Natural killer cell treated with Interleukin-12 subunit alpha and Interleukin-12 subunit beta and Interleukin-15 and Interleukin-18, amount 100 ng/mL, for 72 hours (primary cell): ENCODE measurements at regions not wholly inside any gene's neighbourhood (a gene's known extent, or its start where the extent isn't known, plus 50 kb on each side); places are given as distances from the start of the nearest gene placed in this dataset.
A peak's percentile ranks its signal among the peaks of the same experiment; 100 is the strongest.
"Not testable (repeated sequence)": the region's sequence is repeated elsewhere in the genome, so short reads cannot be mapped to it uniquely, and the experiment has no call there.

Experiments used
- ATAC-seq, 2 donors: fragments of 150-1000 bp; cut with Tn5 transposase in 1 of 2; sonication (Bioruptor Pico), chemical (Tn5 transposase) in 1 of 2; 2 replicates each; pipeline ENCODE4 v1.10.0; 2021
- DNase-seq: peaks from one replicate; pipeline ENCODE4 v3.0.0; 2022; ENCODE audit warnings: low spot score
- H3K27ac Mint-ChIP-seq, 2 donors: 1 replicate in 1 of 2; 2 replicates in 1 of 2; pipeline ENCODE4 v1.8.0; 2022; ENCODE audit warnings: mixed read lengths in 2 of 2, mild to moderate bottlenecking in 1 of 2, moderate library complexity in 1 of 2
- H3K27me3 Mint-ChIP-seq, 2 donors: 1 replicate in 1 of 2; 2 replicates in 1 of 2; pipeline ENCODE4 v1.8.0; 2022; ENCODE audit warnings: mixed read lengths in 2 of 2
- H3K36me3 Mint-ChIP-seq: one replicate; pipeline ENCODE4 v1.8.0; 2022; ENCODE audit warnings: mixed read lengths
- H3K4me1 Mint-ChIP-seq, 2 donors: 1 replicate in 1 of 2; 2 replicates in 1 of 2; pipeline ENCODE4 v1.8.0; 2022; ENCODE audit warnings: low read depth in 2 of 2, mixed read lengths in 2 of 2, mild to moderate bottlenecking in 1 of 2
- H3K4me3 Mint-ChIP-seq: one replicate; pipeline ENCODE4 v1.8.0; 2022; ENCODE audit warnings: mixed read lengths
- H3K9me3 Mint-ChIP-seq: 2 replicates; pipeline ENCODE4 v1.8.0; 2022; ENCODE audit warnings: mixed read lengths

- DNase-seq: no peak
- H3K4me1 Mint-ChIP-seq: peaks cover 2 to 5% of the 10 kb centered on the region in 2 donors
Observed at GRCh38 chr3:101913168-101913567, 63.9 kb downstream of the NFKBIZ start.

GRCh38 chr3:101917761-101918160, 68.4 kb downstream of the NFKBIZ start:
- not testable (repeated sequence) for H3K27me3 Mint-ChIP-seq, DNase-seq, H3K4me3 Mint-ChIP-seq, H3K9me3 Mint-ChIP-seq
- peaks cover 18 to 26% of the 10 kb centered on the region in 2 donors for H3K4me1 Mint-ChIP-seq
- peak overlapping the region in 1 of 2 donors; percentile 47 for H3K27ac Mint-ChIP-seq
- ATAC-seq: peak in 1 of 2 donors; percentile 49
- peaks cover 52% of the 10 kb centered on the region for H3K36me3 Mint-ChIP-seq

More at GRCh38 chr3:101913168-101913567, 63.9 kb downstream of the NFKBIZ start:
- H3K27ac Mint-ChIP-seq: no peak overlapping the region
- peaks cover 17% of the 10 kb centered on the region for H3K36me3 Mint-ChIP-seq
- no peak for ATAC-seq
- no peak overlapping the region for H3K4me3 Mint-ChIP-seq
- H3K9me3 Mint-ChIP-seq: peaks cover 5% of the 10 kb centered on the region
- H3K27me3 Mint-ChIP-seq: peaks cover 8% of the 10 kb centered on the region in 2 donors

- not testable (repeated sequence) for H3K9me3 Mint-ChIP-seq, DNase-seq, ATAC-seq, H3K27me3 Mint-ChIP-seq
- H3K4me3 Mint-ChIP-seq: peak overlapping the region; percentile 73
- H3K4me1 Mint-ChIP-seq: peaks cover 39 to 41% of the 10 kb centered on the region in 2 donors
- H3K36me3 Mint-ChIP-seq: peaks cover 53% of the 10 kb centered on the region
- peak overlapping the region; percentile 79 to 82 for H3K27ac Mint-ChIP-seq
Observed at GRCh38 chr3:101922151-101922725, 72.9 kb downstream of the NFKBIZ start.

- not testable (repeated sequence) for ATAC-seq, H3K27me3 Mint-ChIP-seq, H3K9me3 Mint-ChIP-seq, DNase-seq, H3K4me3 Mint-ChIP-seq
- H3K36me3 Mint-ChIP-seq: peaks cover 39% of the 10 kb centered on the region
- H3K27ac Mint-ChIP-seq: peak overlapping the region in 1 of 2 donors; percentile 82
- H3K4me1 Mint-ChIP-seq: peaks cover 35 to 37% of the 10 kb centered on the region in 2 donors
Observed at GRCh38 chr3:101924621-101925020, 75.3 kb downstream of the NFKBIZ start.

- H3K27ac Mint-ChIP-seq: peak overlapping the region in 1 of 2 donors; percentile 82
- not testable (repeated sequence) for H3K4me3 Mint-ChIP-seq, DNase-seq, H3K9me3 Mint-ChIP-seq, H3K27me3 Mint-ChIP-seq, ATAC-seq
- H3K36me3 Mint-ChIP-seq: peaks cover 34% of the 10 kb centered on the region
- H3K4me1 Mint-ChIP-seq: peaks cover 35 to 37% of the 10 kb centered on the region in 2 donors
Observed at GRCh38 chr3:101925124-101925523, 75.8 kb downstream of the NFKBIZ start.

- H3K27me3 Mint-ChIP-seq: no peaks in the 10 kb centered on the region
- H3K4me1 Mint-ChIP-seq: peaks cover 35 to 37% of the 10 kb centered on the region in 2 donors
- no peak overlapping the region for H3K4me3 Mint-ChIP-seq
- peak overlapping the region in 1 of 2 donors; percentile 82 for H3K27ac Mint-ChIP-seq
- peaks cover 5% of the 10 kb centered on the region for H3K9me3 Mint-ChIP-seq
- peaks cover 30% of the 10 kb centered on the region for H3K36me3 Mint-ChIP-seq
- DNase-seq (no peak), ATAC-seq (no peak)
Observed at GRCh38 chr3:101925564-101925963, 76.2 kb downstream of the NFKBIZ start.

GRCh38 chr3:101926594-101927105, 77.3 kb downstream of the NFKBIZ start:
- peak overlapping the region in 1 of 2 donors; percentile 7 for H3K27ac Mint-ChIP-seq
- H3K4me3 Mint-ChIP-seq: peak overlapping the region; percentile 41
- no peaks in the 10 kb centered on the region for H3K27me3 Mint-ChIP-seq
- H3K36me3 Mint-ChIP-seq: peaks cover 19% of the 10 kb centered on the region
- peaks cover 5% of the 10 kb centered on the region for H3K9me3 Mint-ChIP-seq
- ATAC-seq (peak in 1 of 2 donors; percentile 28), DNase-seq (no peak)
- peaks cover 25 to 34% of the 10 kb centered on the region in 2 donors for H3K4me1 Mint-ChIP-seq

- no peak overlapping the region for H3K4me3 Mint-ChIP-seq
- no peaks in the 10 kb centered on the region for H3K27me3 Mint-ChIP-seq
- ATAC-seq (no peak), DNase-seq (no peak)
- peaks cover 15 to 25% of the 10 kb centered on the region in 2 donors for H3K4me1 Mint-ChIP-seq
- H3K9me3 Mint-ChIP-seq: peaks cover 3% of the 10 kb centered on the region
- H3K36me3 Mint-ChIP-seq: peaks cover 2% of the 10 kb centered on the region
- H3K27ac Mint-ChIP-seq: no peak overlapping the region
Observed at GRCh38 chr3:101928890-101929289, 79.6 kb downstream of the NFKBIZ start.

GRCh38 chr3:101931081-101931480, 81.8 kb downstream of the NFKBIZ start:
- no peak for ATAC-seq
- H3K27me3 Mint-ChIP-seq: no peaks in the 10 kb centered on the region
- peaks cover 5% of the 10 kb centered on the region for H3K36me3 Mint-ChIP-seq
- peaks cover 5% of the 10 kb centered on the region for H3K9me3 Mint-ChIP-seq
- DNase-seq: no peak
- no peak overlapping the region for H3K4me3 Mint-ChIP-seq
- H3K27ac Mint-ChIP-seq: no peak overlapping the region
- H3K4me1 Mint-ChIP-seq: peaks cover 21 to 27% of the 10 kb centered on the region in 2 donors

GRCh38 chr3:101932326-101933068, 83.2 kb downstream of the NFKBIZ start:
- Mint-ChIP-seq H3K4me3 (no peak overlapping the region), H3K9me3 (peaks cover 5% of the 10 kb centered on the region), H3K36me3 (peaks cover 10% of the 10 kb centered on the region), H3K4me1 (peaks cover 30% of the 10 kb centered on the region in 2 donors), H3K27me3 (no peaks in the 10 kb centered on the region), H3K27ac (peak overlapping the region in 1 of 2 donors; percentile 48)
- DNase-seq: no peak
- ATAC-seq: no peak

GRCh38 chr3:101936419-101937356, 87.4 kb downstream of the NFKBIZ start:
- peak; percentile 96 for ATAC-seq
- peaks cover 10% of the 10 kb centered on the region for H3K36me3 Mint-ChIP-seq
- peak overlapping the region; percentile 78 for H3K4me3 Mint-ChIP-seq
- DNase-seq: peak; percentile 63
- H3K27ac Mint-ChIP-seq: peak overlapping the region; percentile 97 to 99
- peaks cover 5% of the 10 kb centered on the region for H3K9me3 Mint-ChIP-seq
- peaks cover 30% of the 10 kb centered on the region in 2 donors for H3K4me1 Mint-ChIP-seq
- H3K27me3 Mint-ChIP-seq: no peaks in the 10 kb centered on the region

GRCh38 chr3:101938262-101938847, 89.0 kb downstream of the NFKBIZ start:
- H3K27ac Mint-ChIP-seq: no peak overlapping the region
- H3K27me3 Mint-ChIP-seq: no peaks in the 10 kb centered on the region
- no peak overlapping the region for H3K4me3 Mint-ChIP-seq
- peaks cover 10% of the 10 kb centered on the region for H3K36me3 Mint-ChIP-seq
- DNase-seq (no peak), ATAC-seq (peak in 1 of 2 donors; percentile 51)
- H3K9me3 Mint-ChIP-seq: peaks cover 2% of the 10 kb centered on the region
- peaks cover 28 to 30% of the 10 kb centered on the region in 2 donors for H3K4me1 Mint-ChIP-seq
